Hematopoietic multipotent progenitor cell treated with erythropoietin and hydrocortisone succinate and interleukin-3 and kit ligand, for 17 days (in vitro differentiated cells): ENCODE measurements at regions not wholly inside any gene's neighbourhood (a gene's known extent, or its start where the extent isn't known, plus 50 kb on each side); places are given as distances from the start of the nearest gene placed in this dataset.
"Not testable (repeated sequence)": the region's sequence is repeated elsewhere in the genome, so short reads cannot be mapped to it uniquely, and the experiment has no call there.

ENCODE experiments used
- DNase-seq: peaks from one replicate; pipeline ENCODE4 v3.0.0-alpha.2; 2015; ENCODE audit warnings: low spot score

GRCh38 chr12:23084236-23084995, 459.4 kb downstream of the ETNK1 start:
- no peak for DNase-seq

GRCh38 chr12:23088594-23088993, 463.6 kb downstream of the ETNK1 start:
- no peak for DNase-seq

GRCh38 chr12:23093488-23093887, 468.5 kb downstream of the ETNK1 start:
- no peak for DNase-seq

- no peak for DNase-seq
Measured at GRCh38 chr12:23096321-23096720, 471.4 kb downstream of the ETNK1 start.

- DNase-seq = no peak
Measured at GRCh38 chr12:23098110-23098509, 473.1 kb downstream of the ETNK1 start.

- no peak for DNase-seq
Measured at GRCh38 chr12:23098517-23098916, 473.5 kb downstream of the ETNK1 start.

GRCh38 chr12:23099104-23099503, 474.1 kb downstream of the ETNK1 start:
- DNase-seq = no peak

GRCh38 chr12:23099604-23100003, 474.6 kb downstream of the ETNK1 start:
- DNase-seq = no peak

- no peak for DNase-seq
Measured at GRCh38 chr12:23108957-23109356, 484.0 kb downstream of the ETNK1 start.

- DNase-seq = no peak
Measured at GRCh38 chr12:23113781-23114180, 488.8 kb downstream of the ETNK1 start.

GRCh38 chr12:23115984-23116383, 491.0 kb downstream of the ETNK1 start:
- no peak for DNase-seq

- DNase-seq = no peak
Measured at GRCh38 chr12:23126794-23127193, 501.8 kb downstream of the ETNK1 start.

GRCh38 chr12:23127701-23128100, 502.7 kb downstream of the ETNK1 start:
- DNase-seq = no peak

- DNase-seq = no peak
Measured at GRCh38 chr12:23128462-23128861, 503.5 kb downstream of the ETNK1 start.

- DNase-seq = no peak
Measured at GRCh38 chr12:23132357-23132756, 507.4 kb downstream of the ETNK1 start.

GRCh38 chr12:23133471-23133870, 508.5 kb downstream of the ETNK1 start:
- DNase-seq = no peak

- DNase-seq = no peak
Measured at GRCh38 chr12:23139026-23139425, 514.1 kb downstream of the ETNK1 start.

- no peak for DNase-seq
Measured at GRCh38 chr12:23140710-23141109, 515.7 kb downstream of the ETNK1 start.

GRCh38 chr12:23141335-23141734, 516.4 kb downstream of the ETNK1 start:
- DNase-seq = no peak

GRCh38 chr12:23146070-23146469, 521.1 kb downstream of the ETNK1 start:
- not testable (repeated sequence) for DNase-seq

- DNase-seq = no peak
Measured at GRCh38 chr12:23168459-23168858, 543.5 kb downstream of the ETNK1 start.

GRCh38 chr12:23169012-23169695, 544.2 kb downstream of the ETNK1 start:
- no peak for DNase-seq

- DNase-seq = no peak
Measured at GRCh38 chr12:23169696-23170013, 544.7 kb downstream of the ETNK1 start.

- no peak for DNase-seq
Measured at GRCh38 chr12:23174917-23175316, 549.9 kb downstream of the ETNK1 start.
